ENCODE measurements at regions not wholly inside any gene's neighbourhood (a gene's known extent, or its start where the extent isn't known, plus 50 kb on each side); places are given as distances from the start of the nearest gene placed in this dataset.

DNA sequence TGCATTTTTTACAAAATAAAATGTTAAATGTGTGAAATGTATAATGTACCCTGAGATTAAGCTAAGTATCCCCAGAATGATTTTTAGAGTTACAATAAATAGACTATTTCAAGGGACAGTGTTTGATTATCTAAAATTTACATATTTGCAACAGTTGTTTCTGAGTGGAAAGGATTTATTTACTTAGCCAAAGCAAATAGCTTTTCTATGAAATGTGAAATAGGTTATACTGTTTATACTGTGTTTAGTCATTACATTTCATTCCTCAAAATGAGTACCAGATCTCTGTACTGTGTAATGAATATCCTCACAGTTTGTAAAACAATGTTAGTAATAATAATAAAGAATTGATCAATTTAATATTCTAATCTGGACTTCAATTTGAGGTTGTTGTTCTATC lies 1019.0 kb downstream of the NR2F1-AS1 start:
- Mint-ChIP-seq H3K27ac (ENCODE audit: unreplicated experiment) (no peak overlapping the region), H3K27me3 (ENCODE audit: unreplicated experiment) (no peaks in the 10 kb centered on the region), H3K9me3 (ENCODE audit: unreplicated experiment) (no peaks in the 10 kb centered on the region), H3K4me1 (ENCODE audit: low read depth, unreplicated experiment) (no peaks in the 10 kb centered on the region), H3K36me3 (ENCODE audit: unreplicated experiment) (no peaks in the 10 kb centered on the region), H3K4me3 (ENCODE audit: unreplicated experiment) (no peak overlapping the region)
- TF ChIP-seq, protein P1, sequence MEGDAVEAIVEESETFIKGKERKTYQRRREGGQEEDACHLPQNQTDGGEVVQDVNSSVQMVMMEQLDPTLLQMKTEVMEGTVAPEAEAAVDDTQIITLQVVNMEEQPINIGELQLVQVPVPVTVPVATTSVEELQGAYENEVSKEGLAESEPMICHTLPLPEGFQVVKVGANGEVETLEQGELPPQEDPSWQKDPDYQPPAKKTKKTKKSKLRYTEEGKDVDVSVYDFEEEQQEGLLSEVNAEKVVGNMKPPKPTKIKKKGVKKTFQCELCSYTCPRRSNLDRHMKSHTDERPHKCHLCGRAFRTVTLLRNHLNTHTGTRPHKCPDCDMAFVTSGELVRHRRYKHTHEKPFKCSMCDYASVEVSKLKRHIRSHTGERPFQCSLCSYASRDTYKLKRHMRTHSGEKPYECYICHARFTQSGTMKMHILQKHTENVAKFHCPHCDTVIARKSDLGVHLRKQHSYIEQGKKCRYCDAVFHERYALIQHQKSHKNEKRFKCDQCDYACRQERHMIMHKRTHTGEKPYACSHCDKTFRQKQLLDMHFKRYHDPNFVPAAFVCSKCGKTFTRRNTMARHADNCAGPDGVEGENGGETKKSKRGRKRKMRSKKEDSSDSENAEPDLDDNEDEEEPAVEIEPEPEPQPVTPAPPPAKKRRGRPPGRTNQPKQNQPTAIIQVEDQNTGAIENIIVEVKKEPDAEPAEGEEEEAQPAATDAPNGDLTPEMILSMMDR (IDR thresholded peaks at IDR 0.05; ENCODE audit: partially characterized antibody, unreplicated experiment), result no peak
- DNase-seq, result no peak

GRCh38 chr5:92561411-92561959 lies 1019.5 kb downstream of the NR2F1-AS1 start:
- TF ChIP-seq, protein P1 (IDR thresholded peaks at IDR 0.05; ENCODE audit: partially characterized antibody, unreplicated experiment), result no peak
- no peak overlapping the region for H3K27ac Mint-ChIP-seq (ENCODE audit: unreplicated experiment)
- H3K4me1 Mint-ChIP-seq (ENCODE audit: low read depth, unreplicated experiment), result no peaks in the 10 kb centered on the region
- H3K9me3 Mint-ChIP-seq (ENCODE audit: unreplicated experiment), result no peaks in the 10 kb centered on the region
- no peaks in the 10 kb centered on the region for H3K27me3 Mint-ChIP-seq (ENCODE audit: unreplicated experiment)
- no peaks in the 10 kb centered on the region for H3K36me3 Mint-ChIP-seq (ENCODE audit: unreplicated experiment)
- no peak overlapping the region for H3K4me3 Mint-ChIP-seq (ENCODE audit: unreplicated experiment)
- DNase-seq, result no peak

- Mint-ChIP-seq H3K36me3 (ENCODE audit: unreplicated experiment) (no peaks in the 10 kb centered on the region), H3K27me3 (ENCODE audit: unreplicated experiment) (no peaks in the 10 kb centered on the region), H3K4me1 (ENCODE audit: low read depth, unreplicated experiment) (no peaks in the 10 kb centered on the region), H3K27ac (ENCODE audit: unreplicated experiment) (no peak overlapping the region), H3K4me3 (ENCODE audit: unreplicated experiment) (no peak overlapping the region), H3K9me3 (ENCODE audit: unreplicated experiment) (no peaks in the 10 kb centered on the region)
- TF ChIP-seq, protein P1 (IDR thresholded peaks at IDR 0.05; ENCODE audit: partially characterized antibody, unreplicated experiment), result no peak
- DNase-seq, result no peak
These were observed 1020.2 kb downstream of the NR2F1-AS1 start for GRCh38 chr5:92560698-92561401.

GRCh38 chr5:92559781-92560180 lies 1021.2 kb downstream of the NR2F1-AS1 start:
- TF ChIP-seq, protein P1 (IDR thresholded peaks at IDR 0.05; ENCODE audit: partially characterized antibody, unreplicated experiment), result no peak
- DNase-seq, result no peak
- H3K4me1 Mint-ChIP-seq (ENCODE audit: low read depth, unreplicated experiment), result no peaks in the 10 kb centered on the region
- H3K27ac Mint-ChIP-seq (ENCODE audit: unreplicated experiment), result no peak overlapping the region
- no peaks in the 10 kb centered on the region for H3K9me3 Mint-ChIP-seq (ENCODE audit: unreplicated experiment)
- no peaks in the 10 kb centered on the region for H3K36me3 Mint-ChIP-seq (ENCODE audit: unreplicated experiment)
- H3K27me3 Mint-ChIP-seq (ENCODE audit: unreplicated experiment), result no peaks in the 10 kb centered on the region
- no peak overlapping the region for H3K4me3 Mint-ChIP-seq (ENCODE audit: unreplicated experiment)

GRCh38 chr5:92559331-92559730 lies 1021.7 kb downstream of the NR2F1-AS1 start:
- Mint-ChIP-seq H3K9me3 (ENCODE audit: unreplicated experiment) (no peaks in the 10 kb centered on the region), H3K27ac (ENCODE audit: unreplicated experiment) (no peak overlapping the region), H3K36me3 (ENCODE audit: unreplicated experiment) (no peaks in the 10 kb centered on the region), H3K4me3 (ENCODE audit: unreplicated experiment) (no peak overlapping the region), H3K27me3 (ENCODE audit: unreplicated experiment) (no peaks in the 10 kb centered on the region), H3K4me1 (ENCODE audit: low read depth, unreplicated experiment) (no peaks in the 10 kb centered on the region)
- TF ChIP-seq, protein P1 (IDR thresholded peaks at IDR 0.05; ENCODE audit: partially characterized antibody, unreplicated experiment), result no peak
- DNase-seq, result no peak

All from glutamatergic neuron (in vitro differentiated cells).